H7 (cell line): ENCODE measurements at regions not wholly inside any gene's neighbourhood (a gene's known extent, or its start where the extent isn't known, plus 50 kb on each side); places are given as distances from the start of the nearest gene placed in this dataset.

ENCODE experiments used
- DNase-seq: peaks from one replicate; pipeline ENCODE4 v3.0.0; 2012
- H3K27me3 ChIP-seq: 2 replicates; pipeline ENCODE4 v1.6.0; 2011; ENCODE audit warnings: mild to moderate bottlenecking, low read length; ENCODE audit not compliant: control insufficient read depth, insufficient read depth
- H3K36me3 ChIP-seq: replicated peaks from 2 replicates; pipeline ENCODE4 v1.5.1; 2011; ENCODE audit warnings: low read length; ENCODE audit not compliant: control insufficient read depth, insufficient read depth
- H3K4me3 ChIP-seq: 2 replicates; pipeline ENCODE4 v1.5.1; 2011; ENCODE audit warnings: low read depth, mild to moderate bottlenecking, control low read depth, low read length, moderate library complexity; ENCODE audit not compliant: insufficient read depth

DNA sequence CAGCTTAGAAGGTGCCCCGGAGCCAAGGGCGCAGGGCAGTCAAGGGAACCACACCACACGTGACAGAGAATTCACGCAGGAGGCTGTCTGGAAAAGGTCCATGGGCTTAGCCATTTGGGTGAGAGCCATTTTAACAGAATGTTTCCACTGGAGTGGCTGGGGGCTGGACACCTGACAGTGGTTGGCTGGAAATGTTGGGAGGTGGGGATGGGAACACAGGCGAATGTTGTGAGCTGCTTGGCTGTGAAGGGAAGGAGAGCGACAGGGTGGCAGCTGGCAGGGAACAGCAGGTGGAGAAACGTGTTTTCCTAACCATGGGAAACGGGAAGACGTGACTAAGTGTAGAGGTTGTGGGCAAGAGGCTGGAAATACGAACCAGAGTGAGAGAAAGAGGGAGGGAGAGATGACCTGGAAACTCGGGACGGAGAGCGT is 100.5 kb upstream of the ZNF32 start:
- Histone ChIP-seq H3K4me3 (no peak overlapping the region), H3K36me3 (no peaks in the 10 kb centered on the region), H3K27me3 (no peaks in the 10 kb centered on the region)
- no peak for DNase-seq

DNA sequence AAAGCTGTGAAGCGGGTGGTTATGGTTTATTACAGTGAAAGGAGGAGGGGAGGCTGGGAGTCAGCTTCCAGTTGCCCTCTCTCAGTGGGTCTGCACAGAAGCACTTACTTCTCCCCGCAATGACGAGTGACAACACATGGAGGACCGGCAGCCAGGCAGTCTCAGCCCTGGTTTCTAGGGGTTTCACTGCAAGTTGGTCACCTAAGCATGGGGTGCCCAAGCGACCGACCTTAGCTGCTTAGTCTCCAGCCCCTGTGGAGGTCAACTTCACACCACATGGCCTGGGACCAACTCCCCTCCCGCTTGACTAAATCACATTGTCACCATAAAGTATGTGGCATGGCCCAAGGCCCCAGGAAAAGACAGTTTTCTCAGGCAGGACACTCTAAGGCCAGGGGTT is 99.9 kb upstream of the ZNF32 start:
- Histone ChIP-seq H3K36me3 (no peaks in the 10 kb centered on the region), H3K4me3 (no peak overlapping the region), H3K27me3 (no peaks in the 10 kb centered on the region)
- no peak for DNase-seq

DNA sequence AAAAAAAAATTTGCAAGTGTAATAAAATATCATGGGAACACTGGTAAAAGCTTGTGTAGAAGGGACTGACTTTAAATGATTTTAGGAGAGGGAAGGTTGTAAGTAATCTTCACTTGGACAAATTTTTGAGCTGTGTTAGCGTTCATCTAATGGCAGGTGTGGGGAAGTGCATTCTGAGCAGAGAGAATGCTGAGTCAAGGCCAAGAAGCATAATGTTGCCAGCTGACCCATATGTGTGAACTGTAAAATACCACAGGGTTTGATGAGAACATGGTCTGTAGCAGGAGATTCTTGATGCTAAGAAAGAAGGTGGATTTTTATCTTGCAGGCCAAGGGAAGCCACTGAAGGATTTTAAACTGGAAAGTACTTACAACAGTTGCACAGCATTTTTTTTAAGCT is 98.2 kb upstream of the ZNF32 start:
- Histone ChIP-seq H3K4me3 (no peak overlapping the region), H3K27me3 (no peaks in the 10 kb centered on the region), H3K36me3 (no peaks in the 10 kb centered on the region)
- no peak for DNase-seq

DNA sequence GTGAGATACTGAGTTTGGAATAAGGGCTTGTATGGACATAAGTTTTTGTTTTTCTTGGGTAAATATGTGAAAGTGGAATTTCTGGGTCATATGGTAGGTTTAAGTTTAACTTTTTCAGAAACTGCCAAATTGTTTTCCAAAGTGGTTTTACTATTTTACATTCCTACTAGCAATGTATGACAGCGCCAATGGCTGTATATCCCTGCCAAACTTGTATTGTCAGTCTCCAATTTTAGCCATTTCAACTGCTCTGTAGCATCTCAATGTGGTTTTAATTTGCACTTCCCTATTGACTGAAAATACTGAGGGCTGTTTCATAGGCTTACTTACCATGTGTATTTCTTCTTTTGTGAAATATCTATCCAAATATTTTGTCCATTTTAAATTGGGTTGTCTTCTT is 90.5 kb upstream of the ZNF32 start:
- Histone ChIP-seq H3K4me3 (no peak overlapping the region), H3K27me3 (no peaks in the 10 kb centered on the region), H3K36me3 (no peaks in the 10 kb centered on the region)
- DNase-seq, result no peak

DNA sequence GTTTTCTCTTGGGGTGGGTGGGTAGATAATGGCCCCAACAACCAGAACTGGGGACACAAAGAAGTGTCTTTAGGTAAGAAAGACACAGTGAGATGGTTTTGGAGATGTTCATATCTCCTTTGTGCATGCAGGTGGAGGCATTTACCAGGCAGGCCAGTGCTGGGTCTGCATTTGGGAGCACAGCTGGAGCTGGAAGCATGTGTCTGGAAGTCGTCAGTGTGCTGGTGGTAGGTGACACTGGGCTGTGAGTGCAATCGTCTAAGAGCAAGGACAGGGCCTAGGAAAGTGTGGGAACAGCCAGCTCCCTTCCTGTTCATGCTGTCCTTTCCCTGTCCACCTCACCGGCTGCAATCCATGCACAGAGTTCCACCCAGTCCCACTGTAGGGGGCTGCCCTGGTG is 88.3 kb upstream of the ZNF32 start:
- DNase-seq, result no peak
- H3K27me3 ChIP-seq, result no peaks in the 10 kb centered on the region
- no peaks in the 10 kb centered on the region for H3K36me3 ChIP-seq
- H3K4me3 ChIP-seq, result no peak overlapping the region

DNA sequence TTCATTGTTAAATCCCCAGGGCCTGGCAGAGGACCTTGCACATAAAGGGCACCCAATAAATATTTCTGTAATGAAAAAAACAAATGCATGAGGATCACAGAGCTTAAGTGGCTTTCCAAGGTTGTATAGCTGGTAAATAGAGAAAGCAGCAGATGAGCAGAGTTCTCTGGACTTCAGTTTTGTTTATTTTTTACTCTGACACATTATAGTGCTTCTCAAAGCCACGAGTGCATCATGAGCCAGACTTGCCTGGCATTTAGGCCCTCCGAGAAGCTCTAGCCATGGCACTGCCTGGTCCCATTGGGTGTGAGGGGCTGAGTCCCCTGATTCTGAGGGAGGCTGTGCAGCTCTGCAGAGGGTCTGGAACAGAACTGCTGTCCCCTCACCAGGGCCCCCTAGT is 87.2 kb upstream of the ZNF32 start:
- DNase-seq, result no peak
- no peaks in the 10 kb centered on the region for H3K36me3 ChIP-seq
- H3K4me3 ChIP-seq, result no peak overlapping the region
- no peaks in the 10 kb centered on the region for H3K27me3 ChIP-seq

DNA sequence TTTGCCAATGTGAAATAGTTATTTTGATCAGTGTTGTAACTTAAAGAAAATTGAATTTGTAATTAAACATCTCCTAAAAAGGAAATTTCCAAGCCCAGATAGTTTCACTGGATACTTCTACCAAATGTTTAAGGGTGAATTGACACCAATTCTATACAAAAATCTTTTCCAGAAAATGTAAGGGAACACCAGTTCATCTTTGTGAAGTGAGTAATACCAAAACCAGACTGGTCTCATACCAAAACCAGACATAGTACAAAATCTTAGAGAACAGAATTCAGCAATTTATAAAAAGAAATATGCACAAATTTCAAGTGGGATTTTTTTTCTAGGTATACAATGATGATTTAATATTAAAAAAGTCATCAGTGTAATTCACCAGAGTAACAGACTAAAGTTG is 86.0 kb upstream of the ZNF32 start:
- Histone ChIP-seq H3K27me3 (no peaks in the 10 kb centered on the region), H3K36me3 (no peaks in the 10 kb centered on the region), H3K4me3 (no peak overlapping the region)
- no peak for DNase-seq

DNA sequence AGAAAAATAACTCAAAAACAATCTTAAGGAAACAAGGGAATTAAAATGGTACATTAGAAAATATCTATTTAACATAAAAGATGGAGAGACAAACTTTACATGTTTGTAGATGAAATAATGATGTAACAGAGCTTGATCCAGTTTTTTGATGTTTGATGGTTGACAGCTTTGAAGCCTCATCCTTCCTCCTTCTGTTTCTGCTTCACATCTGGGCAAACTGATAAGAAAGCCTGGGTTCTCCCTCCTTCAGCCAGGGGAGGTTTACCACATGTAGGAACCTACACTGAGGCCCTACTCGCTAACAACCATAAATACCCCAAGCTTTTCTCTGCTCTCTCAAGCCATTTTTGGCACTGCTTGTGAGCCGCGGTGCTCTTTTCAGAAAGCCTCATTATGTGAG is 82.8 kb upstream of the ZNF32 start:
- Histone ChIP-seq H3K4me3 (no peak overlapping the region), H3K36me3 (no peaks in the 10 kb centered on the region), H3K27me3 (no peaks in the 10 kb centered on the region)
- no peak for DNase-seq

DNA sequence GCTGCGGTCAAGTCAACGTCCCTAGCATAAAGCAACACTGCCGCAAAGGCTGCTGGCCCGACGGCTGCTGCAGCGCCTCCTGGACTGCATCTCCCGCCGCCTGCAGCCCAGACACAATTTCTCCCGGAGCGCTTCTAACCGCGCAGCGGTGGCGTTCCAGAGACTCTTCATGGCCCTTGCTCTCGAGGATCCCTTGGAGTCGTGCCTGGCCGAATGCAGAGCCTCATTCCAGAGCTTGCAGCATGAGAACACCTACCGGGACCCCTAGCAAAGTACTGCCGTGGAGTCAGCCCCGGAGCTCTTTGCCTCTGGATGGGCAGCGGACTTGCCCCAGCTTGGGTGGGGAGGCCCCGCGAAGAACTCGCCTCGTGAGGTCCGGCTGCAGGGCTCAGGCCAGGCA is 79.7 kb upstream of the ZNF32 start:
- no peaks in the 10 kb centered on the region for H3K27me3 ChIP-seq
- no peaks in the 10 kb centered on the region for H3K36me3 ChIP-seq
- no peak overlapping the region for H3K4me3 ChIP-seq
- DNase-seq, result no peak

DNA sequence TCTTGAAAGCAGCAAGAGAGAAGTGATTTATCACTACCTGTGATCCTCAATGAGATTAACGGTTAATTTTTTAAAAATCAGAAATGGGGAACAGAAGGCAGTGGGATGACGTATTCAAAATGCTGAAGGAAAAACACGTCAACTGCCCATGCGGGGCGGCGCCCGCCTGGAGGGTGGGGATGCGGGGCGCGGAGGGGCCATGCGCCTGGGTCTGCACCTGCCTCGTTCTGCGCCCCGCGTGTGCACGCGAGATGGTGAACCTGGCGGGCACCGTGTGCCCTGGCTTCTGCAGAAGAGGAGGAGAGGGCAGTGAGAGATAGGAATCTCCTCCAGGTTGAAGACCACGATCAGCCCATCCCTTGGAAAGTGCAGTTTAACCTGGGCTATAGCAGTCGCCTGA is 79.3 kb upstream of the ZNF32 start:
- H3K4me3 ChIP-seq, result no peak overlapping the region
- no peaks in the 10 kb centered on the region for H3K27me3 ChIP-seq
- no peaks in the 10 kb centered on the region for H3K36me3 ChIP-seq
- no peak for DNase-seq

DNA sequence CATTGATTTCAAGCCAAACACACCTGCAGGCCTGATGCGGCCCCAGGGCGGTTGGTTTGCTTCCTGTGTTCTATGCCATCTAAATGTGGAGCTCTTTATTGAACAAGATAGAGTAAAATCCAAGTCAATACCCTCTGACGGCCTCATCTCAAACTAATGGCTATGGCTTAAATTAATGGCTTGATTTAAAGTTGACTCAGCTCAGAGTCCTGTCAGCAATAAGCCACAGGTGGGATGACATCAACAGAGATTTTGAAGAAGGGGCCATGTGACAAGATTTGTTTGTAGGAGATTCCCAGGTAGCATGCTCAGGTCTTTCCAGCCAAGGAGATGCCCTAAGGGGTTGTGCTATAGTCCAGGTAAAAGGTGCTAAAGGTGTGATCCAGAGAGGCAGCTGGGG is 66.7 kb upstream of the ZNF32 start:
- DNase-seq, result no peak
- Histone ChIP-seq H3K27me3 (no peaks in the 10 kb centered on the region), H3K36me3 (no peaks in the 10 kb centered on the region), H3K4me3 (no peak overlapping the region)

DNA sequence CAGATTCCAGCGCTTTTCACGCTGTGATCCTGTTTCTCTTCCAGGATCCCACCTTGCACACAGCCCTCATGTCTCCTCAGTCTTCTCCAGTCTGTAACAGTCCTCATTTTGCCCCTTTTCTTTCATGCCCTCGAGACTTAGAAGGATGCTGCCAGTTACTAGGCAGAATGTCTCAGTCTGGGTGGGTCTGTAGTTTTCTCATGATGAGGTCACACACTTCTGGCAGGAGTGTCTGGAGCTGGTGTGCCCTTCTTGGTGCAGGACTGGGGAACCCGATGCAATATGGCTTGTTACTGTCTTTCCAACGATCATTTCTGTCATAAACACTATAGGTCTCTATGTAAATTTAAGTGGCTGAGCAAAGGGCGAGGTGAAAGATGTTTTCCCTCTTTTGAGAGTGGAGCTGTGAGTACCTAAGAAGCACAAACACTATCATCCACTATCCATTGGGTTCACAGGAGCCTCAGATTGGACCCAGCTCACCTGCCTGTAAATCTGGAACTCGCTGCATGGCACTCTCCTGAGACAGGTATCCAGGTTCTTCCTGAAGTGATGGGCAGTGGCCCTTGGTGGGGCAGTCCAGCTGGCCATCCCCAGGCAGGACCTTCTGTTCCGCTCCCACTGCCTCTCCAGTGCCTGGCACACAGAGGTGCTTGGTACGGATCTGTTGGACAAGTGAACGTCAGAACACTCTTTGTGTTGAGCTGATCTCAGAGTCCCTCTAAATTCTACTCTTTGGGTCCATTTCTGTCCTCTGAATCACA is 64.3 kb upstream of the ZNF32 start:
- no peak for DNase-seq
- Histone ChIP-seq H3K27me3 (no peaks in the 10 kb centered on the region), H3K36me3 (no peaks in the 10 kb centered on the region), H3K4me3 (no peak overlapping the region)

DNA sequence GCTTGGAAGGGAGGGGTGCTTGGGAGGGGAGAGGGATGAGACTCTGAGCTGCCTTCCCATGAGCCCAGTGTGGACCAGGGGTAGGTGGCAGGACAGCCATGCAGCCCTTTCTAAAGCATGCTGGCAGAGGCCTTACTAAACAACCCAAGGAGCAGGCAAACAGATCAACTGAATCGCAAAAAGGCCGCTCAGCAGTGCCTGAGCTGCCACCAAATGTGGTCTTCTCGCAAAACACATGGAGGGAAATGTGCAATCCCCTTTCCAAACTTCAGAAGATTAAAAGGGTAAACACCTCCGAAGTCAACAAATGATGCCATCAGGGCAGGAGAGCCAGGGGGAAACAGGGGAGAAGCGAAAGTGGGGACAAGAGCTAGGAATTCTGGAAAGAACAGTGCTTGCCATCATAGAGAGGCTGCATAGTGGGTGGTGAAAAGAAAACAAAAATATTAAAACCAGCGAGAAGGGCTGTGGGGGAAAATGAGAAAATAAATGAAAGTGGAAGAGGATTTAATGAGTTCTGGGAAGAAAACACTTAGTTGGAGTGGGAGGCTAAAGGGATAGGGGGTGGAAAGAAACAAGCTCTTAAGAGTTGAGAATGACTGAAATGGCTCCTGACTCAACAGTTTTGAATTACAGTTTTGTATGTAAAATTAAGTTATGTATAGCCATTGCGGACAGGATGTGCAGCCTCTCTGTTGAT is 62.2 kb upstream of the ZNF32 start:
- no peaks in the 10 kb centered on the region for H3K27me3 ChIP-seq
- no peaks in the 10 kb centered on the region for H3K36me3 ChIP-seq
- no peak for DNase-seq
- H3K4me3 ChIP-seq, result no peak overlapping the region

DNA sequence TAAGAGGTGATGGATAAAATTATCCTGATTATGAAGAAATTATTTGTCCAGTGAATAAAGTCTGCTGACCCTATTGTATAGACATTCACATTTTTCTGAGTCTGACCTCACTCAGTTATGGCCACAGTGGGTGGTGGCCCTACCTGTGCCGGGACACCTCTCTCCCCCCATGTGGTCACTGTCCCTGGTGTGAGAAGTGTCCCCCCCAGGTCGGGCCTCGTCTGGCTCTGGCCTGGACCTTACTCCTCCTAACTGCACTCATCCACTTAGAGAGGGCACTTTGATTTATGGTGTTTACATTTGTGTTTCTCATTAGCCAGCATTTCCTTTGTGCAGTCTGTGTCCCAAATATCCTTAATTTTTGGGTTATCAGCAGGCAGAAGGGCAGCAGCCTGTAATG is 59.6 kb upstream of the ZNF32 start:
- Histone ChIP-seq H3K4me3 (no peak overlapping the region), H3K27me3 (no peaks in the 10 kb centered on the region), H3K36me3 (no peaks in the 10 kb centered on the region)
- DNase-seq, result no peak

DNA sequence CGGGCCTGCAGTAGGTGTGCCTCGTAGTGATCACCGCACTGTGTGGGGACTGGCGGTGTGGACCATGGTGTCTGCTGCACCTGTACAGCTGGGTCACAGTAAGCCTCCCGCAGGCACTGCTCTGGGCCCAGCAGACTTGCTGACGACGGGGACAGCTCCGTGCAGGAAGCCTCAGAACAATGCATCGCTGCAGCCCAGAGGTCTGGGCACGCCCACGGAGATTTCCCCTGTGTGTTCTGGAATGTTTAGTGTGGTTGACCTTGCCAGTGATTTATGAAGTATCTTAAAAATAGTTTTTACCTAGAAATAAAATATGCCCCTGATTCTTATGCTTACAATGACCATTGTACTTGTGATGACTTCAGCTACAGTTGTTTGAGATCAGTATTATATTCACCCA is 59.1 kb upstream of the ZNF32 start:
- H3K27me3 ChIP-seq, result no peaks in the 10 kb centered on the region
- no peaks in the 10 kb centered on the region for H3K36me3 ChIP-seq
- H3K4me3 ChIP-seq, result no peak overlapping the region
- DNase-seq, result peak; percentile 19
